DND-41 (cell line): ENCODE measurements at regions not wholly inside any gene's neighbourhood (a gene's known extent, or its start where the extent isn't known, plus 50 kb on each side); places are given as distances from the start of the nearest gene placed in this dataset.

Experiments used
- ATAC-seq: fragments of 200-7000 bp; cut with Tn5 transposase; 3 replicates; pipeline ENCODE4 v1.9.1; 2021; ENCODE audit warnings: low read depth; ENCODE audit not compliant: insufficient read depth
- DNase-seq: peaks from one replicate; pipeline ENCODE4 v3.0.0-alpha.2; 2020
- H2AFZ ChIP-seq: 2 replicates; pipeline ENCODE4 v1.6.0; 2012; ENCODE audit warnings: low read depth, low read length
- H3K27ac ChIP-seq: 2 replicates; pipeline ENCODE4 v1.5.1; 2012; ENCODE audit warnings: low read length, inconsistent platforms
- H3K27me3 ChIP-seq: fragments of 200-600 bp; sonication (generic); 2 replicates; pipeline ENCODE4 v1.6.0; 2012; ENCODE audit warnings: low read length, mild to moderate bottlenecking, inconsistent platforms; ENCODE audit not compliant: insufficient read depth, poor library complexity
- H3K36me3 ChIP-seq: 2 replicates; pipeline ENCODE4 v1.5.1; 2012; ENCODE audit warnings: low read length, inconsistent platforms; ENCODE audit not compliant: insufficient read depth
- H3K4me1 ChIP-seq: 2 replicates; pipeline ENCODE4 v1.5.1; 2012; ENCODE audit warnings: mild to moderate bottlenecking, low read length; ENCODE audit not compliant: insufficient read depth
- H3K4me2 ChIP-seq: 2 replicates; pipeline ENCODE4 v1.6.0; 2012; ENCODE audit warnings: mild to moderate bottlenecking, moderate library complexity, low read length, inconsistent platforms; ENCODE audit not compliant: insufficient read depth
- H3K4me3 ChIP-seq, 2 experiments: fragments of 200-600 bp in 1 of 2; shearing (Covaris generic) in 1 of 2; 2 replicates each; pipeline ENCODE4 v1.5.1; 2012 to 2016; ENCODE audit warnings: inconsistent platforms in 2 of 2, low read length in 2 of 2, mild to moderate bottlenecking in 2 of 2, low read depth in 1 of 2, moderate library complexity in 1 of 2
- H3K79me2 ChIP-seq: 2 replicates; pipeline ENCODE4 v1.6.0; 2012; ENCODE audit warnings: low read length, inconsistent platforms; ENCODE audit not compliant: insufficient read depth
- H3K9ac ChIP-seq: 2 replicates; pipeline ENCODE4 v1.6.0; 2012; ENCODE audit warnings: low read depth, mild to moderate bottlenecking, inconsistent platforms, low read length, moderate library complexity
- H3K9me3 ChIP-seq: 2 replicates; pipeline ENCODE4 v1.5.1; 2012; ENCODE audit warnings: low read length, moderate library complexity, mild to moderate bottlenecking, inconsistent platforms; ENCODE audit not compliant: insufficient read depth, severe bottlenecking
- H4K20me1 ChIP-seq: 2 replicates; pipeline ENCODE4 v1.6.0; 2012; ENCODE audit warnings: low read length; ENCODE audit not compliant: insufficient read depth
- EZH2 ChIP-seq: IDR thresholded peaks from 3 replicates; pipeline ENCODE4 v1.6.1; 2012; ENCODE audit warnings: borderline replicate concordance, low read depth, mild to moderate bottlenecking, moderate library complexity, low read length, inconsistent platforms; ENCODE audit not compliant: severe bottlenecking
- TF ChIP-seq, protein P1 (sequence below): IDR thresholded peaks from 2 replicates; pipeline ENCODE4 v1.5.1; 2012; ENCODE audit warnings: borderline replicate concordance, low read length, moderate library complexity, mild to moderate bottlenecking; ENCODE audit not compliant: poor library complexity, severe bottlenecking; ENCODE audit errors: extremely low read depth

DNA sequence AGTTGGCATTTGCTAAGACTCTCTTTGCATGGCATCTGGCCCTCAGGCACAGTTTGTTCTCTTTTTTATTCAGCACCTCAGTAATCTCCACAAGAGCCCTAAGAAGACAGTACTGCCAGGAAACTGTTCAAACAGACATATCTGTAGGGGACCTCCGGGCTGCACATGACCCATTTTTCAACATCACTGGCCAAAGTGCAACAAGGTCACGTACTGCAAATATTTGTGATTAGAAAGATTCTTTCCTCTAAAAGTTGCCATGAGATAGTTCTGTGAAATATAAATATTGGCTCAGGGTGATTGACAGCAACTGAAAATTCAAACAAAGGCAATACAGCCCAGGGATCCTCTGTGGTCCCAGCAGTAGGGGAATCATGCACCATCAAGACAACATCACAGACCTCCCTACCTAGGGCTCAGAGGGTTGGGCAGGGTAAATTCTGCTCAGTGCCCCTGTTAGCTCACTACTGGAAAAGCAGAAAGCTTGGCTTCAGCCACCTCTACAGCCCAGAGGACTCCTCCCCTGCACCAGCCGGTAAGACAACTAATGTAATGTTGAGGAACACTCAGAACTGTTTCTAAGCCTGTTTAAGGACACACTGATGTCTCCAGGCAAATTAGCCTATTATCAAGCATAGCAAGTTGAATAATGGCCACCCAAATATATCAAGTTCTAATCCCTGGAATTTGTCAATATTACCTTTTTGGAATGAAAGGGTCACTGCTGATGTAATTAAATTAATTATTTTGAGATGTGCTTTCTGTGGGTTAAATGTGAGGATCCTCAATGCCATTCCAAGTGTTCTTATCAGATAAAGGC lies 117.4 kb upstream of the LPP start:
- Histone ChIP-seq H3K27ac (peak overlapping the region; percentile 19; the same call in 1 of the 2 replicates), H3K9ac (no peak overlapping the region), H4K20me1 (no peaks in the 10 kb centered on the region), H2AFZ (0 out of 2 replicates have a peak overlapping the region, but pooled peaks have one; percentile 30), H3K36me3 (no peaks in the 10 kb centered on the region), H3K4me3 (no peak overlapping the region), H3K4me1 (peaks cover 33% of the 10 kb centered on the region), H3K4me2 (no peak overlapping the region), H3K9me3 (no peaks in the 10 kb centered on the region), H3K79me2 (no peaks in the 10 kb centered on the region), H3K27me3 (no peaks in the 10 kb centered on the region)
- ATAC-seq = no peak
- TF ChIP-seq, protein P1, sequence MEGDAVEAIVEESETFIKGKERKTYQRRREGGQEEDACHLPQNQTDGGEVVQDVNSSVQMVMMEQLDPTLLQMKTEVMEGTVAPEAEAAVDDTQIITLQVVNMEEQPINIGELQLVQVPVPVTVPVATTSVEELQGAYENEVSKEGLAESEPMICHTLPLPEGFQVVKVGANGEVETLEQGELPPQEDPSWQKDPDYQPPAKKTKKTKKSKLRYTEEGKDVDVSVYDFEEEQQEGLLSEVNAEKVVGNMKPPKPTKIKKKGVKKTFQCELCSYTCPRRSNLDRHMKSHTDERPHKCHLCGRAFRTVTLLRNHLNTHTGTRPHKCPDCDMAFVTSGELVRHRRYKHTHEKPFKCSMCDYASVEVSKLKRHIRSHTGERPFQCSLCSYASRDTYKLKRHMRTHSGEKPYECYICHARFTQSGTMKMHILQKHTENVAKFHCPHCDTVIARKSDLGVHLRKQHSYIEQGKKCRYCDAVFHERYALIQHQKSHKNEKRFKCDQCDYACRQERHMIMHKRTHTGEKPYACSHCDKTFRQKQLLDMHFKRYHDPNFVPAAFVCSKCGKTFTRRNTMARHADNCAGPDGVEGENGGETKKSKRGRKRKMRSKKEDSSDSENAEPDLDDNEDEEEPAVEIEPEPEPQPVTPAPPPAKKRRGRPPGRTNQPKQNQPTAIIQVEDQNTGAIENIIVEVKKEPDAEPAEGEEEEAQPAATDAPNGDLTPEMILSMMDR = no peak
- TF ChIP-seq EZH2 = no peak
- DNase-seq = no peak

DNA sequence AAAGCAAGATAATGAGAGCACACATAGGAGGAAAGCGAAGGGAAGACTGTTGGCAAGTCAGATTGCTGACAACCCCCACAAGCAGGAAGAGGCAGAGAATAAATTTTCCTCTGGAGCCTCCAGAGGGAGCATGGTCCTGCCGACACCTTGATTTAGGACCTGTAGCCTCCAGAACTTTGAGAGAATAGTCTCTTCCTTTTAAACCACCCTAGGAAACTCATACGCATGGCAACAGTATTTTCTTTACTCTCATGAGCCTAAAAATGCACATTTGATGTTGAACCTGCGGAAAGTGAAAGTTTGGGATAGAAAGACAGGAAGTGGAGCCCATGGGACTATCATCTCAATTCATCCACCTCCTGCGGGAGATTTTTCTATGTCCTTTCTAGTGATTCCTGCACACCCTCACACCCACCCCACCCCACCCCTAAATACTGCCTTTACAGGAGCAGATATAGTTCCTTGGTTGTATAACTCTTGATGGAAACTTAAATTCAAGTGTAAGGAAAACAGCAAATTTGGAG lies 116.7 kb upstream of the LPP start:
- no peaks in the 10 kb centered on the region for H3K36me3 ChIP-seq
- no peaks in the 10 kb centered on the region for H3K27me3 ChIP-seq
- TF ChIP-seq, protein P1 = peak; percentile 29
- no peak for TF ChIP-seq EZH2
- H3K9me3 ChIP-seq = no peaks in the 10 kb centered on the region
- H3K4me2 ChIP-seq = no peak overlapping the region
- no peak overlapping the region for H3K27ac ChIP-seq
- no peak overlapping the region for H3K9ac ChIP-seq
- no peak overlapping the region for H3K4me3 ChIP-seq
- H3K79me2 ChIP-seq = no peaks in the 10 kb centered on the region
- ATAC-seq = no peak
- H3K4me1 ChIP-seq = peaks cover 32% of the 10 kb centered on the region
- no peak overlapping the region for H2AFZ ChIP-seq
- no peaks in the 10 kb centered on the region for H4K20me1 ChIP-seq
- no peak for DNase-seq

DNA sequence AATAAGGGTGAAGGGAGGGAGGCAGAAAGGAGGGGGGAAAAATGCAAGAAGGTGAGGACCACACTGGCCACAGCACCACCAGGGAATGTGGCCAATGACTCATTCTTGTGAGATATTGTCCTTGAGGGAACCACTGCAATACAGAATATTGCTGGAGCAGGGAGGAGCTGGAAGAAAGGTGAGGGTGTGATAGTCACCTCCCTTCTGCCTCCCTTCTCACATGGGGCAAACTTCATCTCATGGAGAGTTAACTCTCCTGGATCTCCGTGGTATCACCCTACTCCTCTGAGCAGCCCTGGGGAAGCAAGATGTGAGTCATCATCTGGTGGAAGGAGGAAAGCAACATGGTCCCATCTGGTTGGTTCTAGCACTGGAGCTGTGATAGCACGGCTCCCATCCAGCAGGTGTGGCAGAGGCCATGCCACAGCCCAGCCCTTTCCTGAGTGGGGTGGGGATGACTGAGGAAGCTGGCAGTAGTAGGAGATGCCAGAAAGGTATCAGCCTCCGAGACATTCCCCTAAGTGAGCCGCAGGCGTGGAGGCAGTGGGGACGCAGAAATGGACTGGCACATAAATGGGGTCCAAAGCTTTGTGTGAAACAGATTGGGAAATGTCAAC lies 115.9 kb upstream of the LPP start:
- no peak overlapping the region for H2AFZ ChIP-seq
- TF ChIP-seq, protein P1 = no peak
- TF ChIP-seq EZH2 = no peak
- no peak for DNase-seq
- H4K20me1 ChIP-seq = no peaks in the 10 kb centered on the region
- peak; percentile 37; the same call in 2 of the 3 replicates for ATAC-seq
- H3K9me3 ChIP-seq = no peaks in the 10 kb centered on the region
- H3K4me1 ChIP-seq = peaks cover 27% of the 10 kb centered on the region
- 0 out of 2 replicates have a peak overlapping the region, but pooled peaks have one; percentile 6 for H3K27ac ChIP-seq
- H3K4me3 ChIP-seq = no peak overlapping the region
- H3K27me3 ChIP-seq = no peaks in the 10 kb centered on the region
- H3K79me2 ChIP-seq = no peaks in the 10 kb centered on the region
- no peak overlapping the region for H3K9ac ChIP-seq
- H3K36me3 ChIP-seq = no peaks in the 10 kb centered on the region
- H3K4me2 ChIP-seq = no peak overlapping the region
